ENCODE measurements at regions not wholly inside any gene's neighbourhood (a gene's known extent, or its start where the extent isn't known, plus 50 kb on each side); places are given as distances from the start of the nearest gene placed in this dataset.

GRCh38 chr4:179615704-179616103, 2173.5 kb upstream of the AGA start (continued):
- TF ChIP-seq, protein P1, sequence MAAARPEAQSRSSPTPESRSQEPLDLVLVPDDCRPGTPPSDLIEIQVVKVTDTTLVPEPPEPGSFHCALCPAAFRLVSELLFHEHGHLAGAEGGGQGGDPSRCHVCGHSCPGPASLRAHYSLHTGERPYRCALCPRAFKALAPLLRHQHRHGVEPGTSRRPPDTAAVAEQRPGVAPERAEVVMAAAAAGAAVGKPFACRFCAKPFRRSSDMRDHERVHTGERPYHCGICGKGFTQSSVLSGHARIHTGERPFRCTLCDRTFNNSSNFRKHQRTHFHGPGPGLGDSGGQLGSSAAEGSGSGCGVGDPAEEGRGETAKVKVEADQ (CRISPR knock-in tag; IDR thresholded peaks at IDR 0.05; ENCODE audit: borderline replicate concordance), result no peak

DNA sequence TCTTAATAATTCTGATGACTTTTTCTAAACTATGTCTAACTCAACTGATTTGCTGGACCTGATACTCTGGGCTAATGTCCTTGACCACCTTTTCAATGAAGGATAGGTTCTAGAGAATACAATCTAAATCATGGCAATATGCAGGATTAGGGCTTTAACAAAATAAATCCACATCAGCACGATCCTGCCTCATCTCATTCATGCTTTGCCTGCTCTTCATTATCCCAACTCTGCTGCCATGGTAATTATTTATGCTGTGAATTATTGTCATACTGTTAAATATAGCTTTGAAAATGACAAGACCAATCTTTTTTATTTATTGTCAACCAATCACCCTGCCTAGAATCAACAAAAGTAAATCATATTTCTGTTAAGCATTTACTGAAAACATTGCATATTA, 2176.7 kb upstream of the AGA start:
- no peak for ATAC-seq
- Histone ChIP-seq H3K4me2 (ENCODE audit: low read depth, low read length) (no peak overlapping the region), H3K4me1 (ENCODE audit: insufficient read depth, low read length) (no peaks in the 10 kb centered on the region), H3K9ac (ENCODE audit: insufficient read depth, low read depth, low read length) (no peak overlapping the region), H3K36me3 (replicated peaks in 1 of 2; ENCODE audit: control insufficient read depth in 1 of 2, insufficient read depth in 2 of 2, low read length in 2 of 2) (no peaks in the 10 kb centered on the region), H3K27ac (ENCODE audit: extremely low read length, insufficient read depth, low read length) (no peak overlapping the region), H3K79me2 (ENCODE audit: insufficient read depth, low read length) (no peaks in the 10 kb centered on the region), H3K9me3 (ENCODE audit: low read length) (peaks cover 17% of the 10 kb centered on the region; the same call in 1 of the 2 replicates), H4K20me1 (ENCODE audit: insufficient read depth, low read length) (no peaks in the 10 kb centered on the region), H2AFZ (ENCODE audit: low read length) (no peak overlapping the region), H3K27me3 (ENCODE audit: control insufficient read depth in 1 of 2, insufficient read depth in 2 of 2, low read length in 2 of 2) (no peaks in the 10 kb centered on the region), H3K4me3 (replicated peaks in 1 of 3; ENCODE audit: insufficient read depth in 1 of 3, low read depth in 2 of 3, low read length in 3 of 3) (no peak overlapping the region)
- no peak for DNase-seq (ENCODE audit: low spot score)
- in situ Hi-C loops (cut with HindIII; ENCODE audit: extremely low pct_ligation_motif_present, low pct_unique_long_range_greater_than_20kb), result no loop called here
- ChIA-PET POLR2A (no interaction called here), CTCF (ENCODE audit: low intra/inter-chr PET ratio, low total read pairs) (no interaction called here)
- BruUV-seq (replicated peaks), result no TSS peak
- intact Hi-C loops (cut with micrococcal nuclease; ENCODE audit: unreplicated experiment), result no loop called here
- 0% methylated on average over 1 of the region's 1 CpG for WGBS (ENCODE audit: low lambda C conversion rate)
- FAIRE-seq, result no peak
- TF ChIP-seq SNAI1 (CRISPR knock-in tag; IDR thresholded peaks at IDR 0.05; ENCODE audit: borderline replicate concordance), result no peak
- TF ChIP-seq WIZ (CRISPR knock-in tag; IDR thresholded peaks at IDR 0.05), result no peak
- TF ChIP-seq ZNF770 (CRISPR knock-in tag; IDR thresholded peaks at IDR 0.05), result no peak
- TF ChIP-seq, protein P2, sequence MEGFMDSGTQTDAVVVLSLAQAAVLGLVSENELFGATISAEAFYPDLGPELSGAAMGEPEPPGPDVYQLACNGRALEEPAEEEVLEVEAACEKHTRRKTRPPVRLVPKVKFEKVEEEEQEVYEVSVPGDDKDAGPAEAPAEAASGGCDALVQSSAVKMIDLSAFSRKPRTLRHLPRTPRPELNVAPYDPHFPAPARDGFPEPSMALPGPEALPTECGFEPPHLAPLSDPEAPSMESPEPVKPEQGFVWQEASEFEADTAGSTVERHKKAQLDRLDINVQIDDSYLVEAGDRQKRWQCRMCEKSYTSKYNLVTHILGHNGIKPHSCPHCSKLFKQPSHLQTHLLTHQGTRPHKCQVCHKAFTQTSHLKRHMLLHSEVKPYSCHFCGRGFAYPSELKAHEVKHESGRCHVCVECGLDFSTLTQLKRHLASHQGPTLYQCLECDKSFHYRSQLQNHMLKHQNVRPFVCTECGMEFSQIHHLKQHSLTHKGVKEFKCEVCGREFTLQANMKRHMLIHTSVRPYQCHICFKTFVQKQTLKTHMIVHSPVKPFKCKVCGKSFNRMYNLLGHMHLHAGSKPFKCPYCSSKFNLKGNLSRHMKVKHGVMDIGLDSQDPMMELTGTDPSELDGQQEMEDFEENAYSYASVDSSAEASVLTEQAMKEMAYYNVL (CRISPR knock-in tag; IDR thresholded peaks at IDR 0.05; ENCODE audit: borderline replicate concordance), result no peak
- TF ChIP-seq RFX1 (IDR thresholded peaks at IDR 0.05), result no peak
- TF ChIP-seq NFRKB (IDR thresholded peaks at IDR 0.05), result no peak
- no peak for TF ChIP-seq DDIT3 (CRISPR knock-in tag; IDR thresholded peaks at IDR 0.05)

Measured in HepG2 (cell line).